ENCODE measurements at regions not wholly inside any gene's neighbourhood (a gene's known extent, or its start where the extent isn't known, plus 50 kb on each side); places are given as distances from the start of the nearest gene placed in this dataset.
"Not testable (repeated sequence)": the region's sequence is repeated elsewhere in the genome, so short reads cannot be mapped to it uniquely, and the experiment has no call there.

DNA sequence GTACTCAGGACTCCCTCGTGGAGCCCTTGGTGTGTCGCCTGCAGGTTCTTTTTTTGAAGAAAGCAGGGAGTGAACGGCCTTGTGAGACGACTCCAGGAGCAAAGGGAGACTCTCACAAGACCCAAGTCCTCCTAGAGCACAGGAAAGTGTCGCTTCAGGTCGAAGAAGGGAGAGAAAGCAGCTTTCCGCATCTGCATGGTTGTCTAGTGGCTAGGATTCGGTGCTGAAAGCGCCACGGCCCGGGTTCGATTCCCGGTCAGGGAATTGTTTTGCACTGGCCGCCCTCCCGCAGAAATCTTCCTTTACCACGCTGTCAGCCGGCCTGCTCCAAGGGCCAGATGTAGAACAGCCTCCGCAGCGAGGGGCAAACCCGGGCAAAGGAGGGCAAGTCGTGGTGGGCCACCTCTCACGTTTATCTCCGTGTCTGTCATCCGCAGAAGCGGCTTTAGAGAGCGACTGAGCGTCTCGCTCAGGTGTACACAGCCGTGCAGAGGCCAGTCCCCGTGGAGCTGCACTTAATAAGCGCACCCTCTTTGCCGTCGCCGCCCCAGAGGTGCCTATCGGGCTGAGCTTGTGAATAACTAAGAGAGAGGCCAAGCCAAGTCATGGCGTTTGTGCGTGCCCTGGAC is 72.6 kb downstream of the FAM72D start:
- TF ChIP-seq, protein P1, sequence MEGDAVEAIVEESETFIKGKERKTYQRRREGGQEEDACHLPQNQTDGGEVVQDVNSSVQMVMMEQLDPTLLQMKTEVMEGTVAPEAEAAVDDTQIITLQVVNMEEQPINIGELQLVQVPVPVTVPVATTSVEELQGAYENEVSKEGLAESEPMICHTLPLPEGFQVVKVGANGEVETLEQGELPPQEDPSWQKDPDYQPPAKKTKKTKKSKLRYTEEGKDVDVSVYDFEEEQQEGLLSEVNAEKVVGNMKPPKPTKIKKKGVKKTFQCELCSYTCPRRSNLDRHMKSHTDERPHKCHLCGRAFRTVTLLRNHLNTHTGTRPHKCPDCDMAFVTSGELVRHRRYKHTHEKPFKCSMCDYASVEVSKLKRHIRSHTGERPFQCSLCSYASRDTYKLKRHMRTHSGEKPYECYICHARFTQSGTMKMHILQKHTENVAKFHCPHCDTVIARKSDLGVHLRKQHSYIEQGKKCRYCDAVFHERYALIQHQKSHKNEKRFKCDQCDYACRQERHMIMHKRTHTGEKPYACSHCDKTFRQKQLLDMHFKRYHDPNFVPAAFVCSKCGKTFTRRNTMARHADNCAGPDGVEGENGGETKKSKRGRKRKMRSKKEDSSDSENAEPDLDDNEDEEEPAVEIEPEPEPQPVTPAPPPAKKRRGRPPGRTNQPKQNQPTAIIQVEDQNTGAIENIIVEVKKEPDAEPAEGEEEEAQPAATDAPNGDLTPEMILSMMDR (IDR thresholded peaks at IDR 0.05) = not testable (repeated sequence)
- TF ChIP-seq POLR2A (IDR thresholded peaks at IDR 0.05) = not testable (repeated sequence)
